ENCODE measurements at regions not wholly inside any gene's neighbourhood (a gene's known extent, or its start where the extent isn't known, plus 50 kb on each side); places are given as distances from the start of the nearest gene placed in this dataset.

DNA sequence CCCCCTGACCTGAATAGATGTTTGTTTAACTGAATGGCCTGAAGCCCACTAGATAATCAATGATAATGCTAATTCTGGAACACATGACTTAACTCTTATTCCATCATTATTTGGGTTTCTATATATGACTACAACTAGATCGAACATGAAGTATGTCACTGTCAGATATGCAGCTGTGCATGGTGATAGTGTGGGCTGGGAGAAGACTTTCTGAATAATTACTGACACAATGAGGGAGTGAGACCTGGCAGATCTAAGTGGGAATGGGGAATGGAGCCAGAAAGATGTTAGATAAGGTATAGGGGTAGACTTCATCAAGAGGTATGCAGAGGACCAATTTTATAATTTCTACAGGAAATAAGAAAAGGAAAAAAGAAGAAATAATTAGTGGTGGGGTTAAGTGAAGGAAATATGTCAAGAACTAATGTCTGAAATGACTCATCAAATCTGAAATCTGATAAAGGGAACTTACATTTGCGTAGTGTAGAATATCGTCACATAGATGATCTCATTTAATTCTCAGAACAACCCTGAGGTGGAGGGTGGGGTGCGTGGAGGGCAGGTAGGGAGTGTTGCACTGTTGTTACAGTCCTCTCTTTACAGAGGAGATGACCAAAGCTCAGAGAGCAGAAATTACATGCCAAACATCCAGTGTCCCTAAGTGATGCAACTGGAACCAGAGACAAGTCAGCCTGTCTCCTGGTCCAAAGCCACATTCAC lies 68.2 kb upstream of the EED start:
- TF ChIP-seq GATA3 (IDR thresholded peaks at IDR 0.05; ENCODE audit: low read depth, low read length) (no peak), GATA2 (IDR thresholded peaks at IDR 0.05; ENCODE audit: low read depth, low read length) (no peak)
